ENCODE measurements at regions not wholly inside any gene's neighbourhood (a gene's known extent, or its start where the extent isn't known, plus 50 kb on each side); places are given as distances from the start of the nearest gene placed in this dataset.

GRCh38 chr2:34401186-34401585 is 802.1 kb upstream of the FAM98A start:
- TF ChIP-seq, protein P1, sequence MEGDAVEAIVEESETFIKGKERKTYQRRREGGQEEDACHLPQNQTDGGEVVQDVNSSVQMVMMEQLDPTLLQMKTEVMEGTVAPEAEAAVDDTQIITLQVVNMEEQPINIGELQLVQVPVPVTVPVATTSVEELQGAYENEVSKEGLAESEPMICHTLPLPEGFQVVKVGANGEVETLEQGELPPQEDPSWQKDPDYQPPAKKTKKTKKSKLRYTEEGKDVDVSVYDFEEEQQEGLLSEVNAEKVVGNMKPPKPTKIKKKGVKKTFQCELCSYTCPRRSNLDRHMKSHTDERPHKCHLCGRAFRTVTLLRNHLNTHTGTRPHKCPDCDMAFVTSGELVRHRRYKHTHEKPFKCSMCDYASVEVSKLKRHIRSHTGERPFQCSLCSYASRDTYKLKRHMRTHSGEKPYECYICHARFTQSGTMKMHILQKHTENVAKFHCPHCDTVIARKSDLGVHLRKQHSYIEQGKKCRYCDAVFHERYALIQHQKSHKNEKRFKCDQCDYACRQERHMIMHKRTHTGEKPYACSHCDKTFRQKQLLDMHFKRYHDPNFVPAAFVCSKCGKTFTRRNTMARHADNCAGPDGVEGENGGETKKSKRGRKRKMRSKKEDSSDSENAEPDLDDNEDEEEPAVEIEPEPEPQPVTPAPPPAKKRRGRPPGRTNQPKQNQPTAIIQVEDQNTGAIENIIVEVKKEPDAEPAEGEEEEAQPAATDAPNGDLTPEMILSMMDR (IDR thresholded peaks at IDR 0.05): no peak
- no peak for TF ChIP-seq POLR2A (IDR thresholded peaks at IDR 0.05)
- DNase-seq (no peak), ATAC-seq (no peak)
- Histone ChIP-seq H3K9me3 (no peaks in the 10 kb centered on the region), H3K27me3 (no peaks in the 10 kb centered on the region), H3K4me3 (no peak overlapping the region), H3K4me1 (no peaks in the 10 kb centered on the region), H3K36me3 (no peaks in the 10 kb centered on the region), H3K27ac (no peak overlapping the region)
- intact Hi-C loops (cut with DNase I): no loop called here
- 52% methylated on average over 5 of the region's 5 CpGs for WGBS (ENCODE audit: insufficient coverage, low coverage, low lambda C conversion rate, missing lambda C conversion rate)

DNA sequence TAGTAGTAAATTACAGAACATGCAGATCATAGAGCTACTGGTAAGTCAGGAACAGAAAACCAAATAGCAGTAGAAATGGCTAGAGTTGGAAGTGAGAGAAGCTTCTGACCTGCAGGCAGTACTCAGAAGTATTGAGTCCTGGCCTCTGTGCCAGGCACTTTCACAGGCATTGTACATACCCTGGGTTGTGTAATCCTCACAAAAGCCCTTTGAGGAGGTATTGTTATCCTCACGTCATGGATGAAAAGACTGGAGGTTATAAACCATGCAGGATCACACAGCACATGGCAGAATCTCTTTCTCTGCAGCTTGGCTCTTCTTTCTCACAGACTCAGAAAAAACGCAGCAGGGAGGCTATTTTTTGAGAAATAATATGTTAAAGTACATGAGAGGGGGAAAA is 789.3 kb upstream of the FAM98A start:
- no peak for DNase-seq
- H3K36me3 ChIP-seq: no peaks in the 10 kb centered on the region
- TF ChIP-seq, protein P1 (IDR thresholded peaks at IDR 0.05): no peak
- TF ChIP-seq POLR2A (IDR thresholded peaks at IDR 0.05): no peak
- no peak for ATAC-seq
- WGBS (ENCODE audit: insufficient coverage, low coverage, low lambda C conversion rate, missing lambda C conversion rate): 44% methylated on average over 2 of the region's 2 CpGs
- H3K4me3 ChIP-seq: no peak overlapping the region
- no peaks in the 10 kb centered on the region for H3K9me3 ChIP-seq
- no peaks in the 10 kb centered on the region for H3K27me3 ChIP-seq
- no peaks in the 10 kb centered on the region for H3K4me1 ChIP-seq
- no peak overlapping the region for H3K27ac ChIP-seq
- intact Hi-C loops (cut with DNase I): no loop called here

- intact Hi-C loops (cut with DNase I): no loop called here
- DNase-seq (no peak), ATAC-seq (no peak)
Measured at GRCh38 chr2:34387536-34387935, 788.4 kb upstream of the FAM98A start.

DNA sequence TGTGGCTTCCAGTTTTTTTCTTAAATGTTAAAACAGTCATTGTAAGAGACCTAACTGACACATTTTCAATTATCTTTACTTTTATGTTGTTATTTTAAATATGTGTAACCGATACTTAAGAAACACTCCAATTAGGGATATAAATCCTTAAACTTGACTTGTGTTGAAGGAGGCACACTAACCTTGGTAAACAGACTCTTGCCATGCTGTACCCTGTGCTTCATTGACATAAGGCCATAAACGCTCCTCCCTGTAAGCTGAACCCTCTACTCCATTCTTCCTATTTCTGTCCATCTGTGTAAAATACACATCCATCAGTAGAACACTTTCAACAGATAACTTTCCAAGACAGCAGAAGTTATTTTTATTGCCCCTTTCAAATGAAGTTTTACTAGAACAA is 780.5 kb upstream of the FAM98A start:
- ATAC-seq: no peak
- 55% methylated on average over 2 of the region's 2 CpGs for WGBS (ENCODE audit: insufficient coverage, low coverage, low lambda C conversion rate, missing lambda C conversion rate)
- Histone ChIP-seq H3K36me3 (no peaks in the 10 kb centered on the region), H3K27me3 (no peaks in the 10 kb centered on the region), H3K27ac (no peak overlapping the region), H3K4me1 (no peaks in the 10 kb centered on the region), H3K9me3 (no peaks in the 10 kb centered on the region), H3K4me3 (no peak overlapping the region)
- intact Hi-C loops (cut with DNase I): no loop called here
- TF ChIP-seq POLR2A (IDR thresholded peaks at IDR 0.05): no peak
- TF ChIP-seq, protein P1 (IDR thresholded peaks at IDR 0.05): no peak
- DNase-seq: no peak

More at GRCh38 chr2:34387536-34387935, 788.4 kb upstream of the FAM98A start:
- TF ChIP-seq, protein P1 (IDR thresholded peaks at IDR 0.05): no peak
- TF ChIP-seq POLR2A (IDR thresholded peaks at IDR 0.05): no peak
- Histone ChIP-seq H3K4me1 (no peaks in the 10 kb centered on the region), H3K27ac (no peak overlapping the region), H3K27me3 (no peaks in the 10 kb centered on the region), H3K9me3 (no peaks in the 10 kb centered on the region), H3K4me3 (no peak overlapping the region), H3K36me3 (no peaks in the 10 kb centered on the region)
- WGBS (ENCODE audit: insufficient coverage, low coverage, low lambda C conversion rate, missing lambda C conversion rate): 52% methylated on average over 3 of the region's 3 CpGs

Data from right lobe of liver (tissue), 6 donors.